Suppressor macrophage (primary cell): ENCODE measurements at regions not wholly inside any gene's neighbourhood (a gene's known extent, or its start where the extent isn't known, plus 50 kb on each side); places are given as distances from the start of the nearest gene placed in this dataset.
A peak's percentile ranks its signal among the peaks of the same experiment; 100 is the strongest.

Source experiments
- DNase-seq, 4 experiments: peaks; one replicate each; pipeline ENCODE4 v3.0.0-alpha.2; 2020 to 2022

GRCh38 chr1:223445402-223445801, 52.2 kb downstream of the CCDC185 start:
- DNase-seq, result no peak

DNA sequence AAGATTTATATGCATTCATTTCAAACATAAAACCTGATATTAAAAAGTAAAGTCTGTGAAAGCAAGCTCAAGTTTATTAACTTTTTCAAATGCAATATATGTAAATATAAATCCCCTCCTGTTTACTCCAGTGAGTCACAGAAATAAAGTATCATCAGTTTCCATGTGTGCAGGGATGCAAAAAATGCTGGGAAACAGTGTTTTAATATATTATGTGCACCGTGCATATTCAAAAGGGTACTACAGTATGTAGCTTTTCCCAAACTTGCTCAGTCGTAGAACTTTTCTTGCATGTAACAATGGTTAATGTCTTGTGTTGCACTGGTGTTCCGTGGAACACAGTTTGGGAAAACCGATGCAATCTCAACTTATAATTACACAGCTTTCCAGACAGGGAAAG, 60.7 kb downstream of the CCDC185 start:
- DNase-seq, result no peak

GRCh38 chr1:223454959-223455358, 61.7 kb downstream of the CCDC185 start:
- no peak for DNase-seq

DNA sequence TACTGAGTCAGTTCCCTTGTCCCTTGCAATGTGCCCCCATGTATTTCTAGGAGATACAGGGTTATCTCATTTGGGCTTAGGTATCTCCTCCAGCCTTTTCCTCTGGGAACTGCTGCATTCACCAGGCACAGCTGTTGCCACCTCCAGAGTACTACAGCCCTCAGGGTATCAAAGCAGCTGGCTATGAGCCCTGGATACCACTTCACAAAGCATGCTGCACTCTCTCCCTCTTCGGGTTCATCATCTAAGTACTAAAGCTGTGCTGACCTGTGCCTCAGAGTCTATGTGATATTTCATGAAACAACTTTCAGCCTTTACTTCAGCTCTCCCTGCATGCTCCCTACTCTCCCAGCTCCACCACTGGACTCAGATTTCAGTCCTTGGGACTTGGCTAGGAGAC, 62.3 kb downstream of the CCDC185 start:
- no peak for DNase-seq

- no peak for DNase-seq
Observed at GRCh38 chr1:223456747-223457146, 63.5 kb downstream of the CCDC185 start.

- no peak for DNase-seq
Observed at GRCh38 chr1:223460566-223461189, 67.5 kb downstream of the CCDC185 start.

DNA sequence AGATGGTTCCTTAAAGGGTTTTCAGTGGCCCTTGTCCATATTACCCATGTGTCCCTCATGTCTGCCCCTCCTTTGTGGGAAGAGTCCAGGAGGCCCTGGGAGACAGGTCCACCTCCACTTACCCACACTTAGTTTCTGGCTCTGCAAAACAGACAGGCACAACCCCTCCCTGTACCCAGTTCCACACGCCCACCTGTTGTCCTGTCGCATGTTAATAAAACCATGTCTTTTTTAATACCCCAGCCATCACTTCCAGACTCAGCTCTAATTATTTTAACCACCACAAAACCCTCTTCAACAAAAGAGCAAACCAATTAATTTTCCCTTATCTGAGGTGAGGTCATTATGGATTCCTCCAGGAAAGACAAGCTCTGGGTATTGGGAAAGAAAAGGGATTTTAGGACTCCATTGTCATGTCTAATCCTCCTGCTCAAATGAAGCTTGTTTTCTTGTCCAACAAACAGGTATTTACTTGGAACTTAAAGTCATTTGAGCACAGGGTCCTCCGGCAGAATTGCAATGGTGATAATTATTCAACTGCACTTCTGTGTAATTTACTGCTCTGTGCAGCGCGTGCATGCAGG, 68.9 kb downstream of the CCDC185 start:
- no peak for DNase-seq

- DNase-seq, result no peak
Observed at GRCh38 chr1:223462866-223463404, 69.7 kb downstream of the CCDC185 start.

DNA sequence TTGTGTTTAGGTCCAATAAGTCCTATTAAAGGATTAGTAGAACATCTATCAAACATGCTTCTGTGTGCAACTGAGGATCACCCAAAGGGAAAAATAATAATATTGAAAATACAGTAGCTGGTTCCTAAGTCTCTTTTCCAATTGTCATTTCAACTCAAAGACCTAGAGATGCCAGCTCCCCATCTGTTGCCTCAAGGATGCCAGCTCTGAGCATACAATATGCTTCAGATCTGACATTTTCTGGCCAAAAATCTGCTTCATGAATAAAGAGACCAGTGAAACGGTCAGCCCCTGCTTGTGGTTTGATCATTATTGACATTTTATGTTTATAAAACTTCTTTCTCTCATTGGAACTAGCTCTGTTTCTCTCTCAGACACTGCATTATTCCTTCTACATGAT, 72.9 kb downstream of the CCDC185 start:
- DNase-seq, result no peak

- no peak for DNase-seq
Observed at GRCh38 chr1:223471566-223471965, 78.4 kb downstream of the CCDC185 start.

GRCh38 chr1:223472057-223472456, 78.8 kb downstream of the CCDC185 start:
- no peak for DNase-seq

DNA sequence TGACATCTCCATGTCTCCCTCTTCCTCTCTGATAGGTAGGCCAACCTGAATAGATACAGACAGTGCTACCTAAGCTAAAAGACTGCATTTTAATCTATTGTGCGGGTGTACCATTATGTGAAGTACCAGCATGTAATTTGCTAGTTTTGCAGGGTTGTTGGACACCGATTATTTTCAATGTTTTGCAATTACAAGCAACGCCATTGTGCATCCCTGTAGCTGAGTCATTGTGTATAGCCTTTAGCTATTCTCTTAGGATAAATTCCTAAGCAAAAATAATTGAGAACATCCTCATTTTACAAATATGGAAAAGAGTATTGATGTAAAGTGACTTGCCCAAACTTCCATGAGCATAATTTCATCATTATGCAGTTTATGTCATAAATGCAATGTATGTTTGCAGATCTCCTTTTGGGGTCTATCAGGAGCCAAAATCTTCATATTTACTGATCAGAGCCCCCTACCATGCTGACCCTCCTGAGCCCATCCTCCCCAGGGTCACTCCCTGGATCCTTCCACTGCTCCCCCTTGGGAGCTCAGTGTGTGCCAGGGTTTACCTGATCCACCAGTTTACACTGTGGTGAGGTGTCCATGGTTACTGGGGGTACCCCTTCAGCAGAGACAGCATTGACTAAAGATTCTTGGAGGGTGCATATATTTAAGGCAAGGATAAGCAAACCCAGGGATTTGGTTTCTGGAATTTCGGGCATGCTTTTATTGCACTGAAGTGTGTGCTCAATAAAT, 80.6 kb downstream of the CCDC185 start:
- no peak for DNase-seq

DNA sequence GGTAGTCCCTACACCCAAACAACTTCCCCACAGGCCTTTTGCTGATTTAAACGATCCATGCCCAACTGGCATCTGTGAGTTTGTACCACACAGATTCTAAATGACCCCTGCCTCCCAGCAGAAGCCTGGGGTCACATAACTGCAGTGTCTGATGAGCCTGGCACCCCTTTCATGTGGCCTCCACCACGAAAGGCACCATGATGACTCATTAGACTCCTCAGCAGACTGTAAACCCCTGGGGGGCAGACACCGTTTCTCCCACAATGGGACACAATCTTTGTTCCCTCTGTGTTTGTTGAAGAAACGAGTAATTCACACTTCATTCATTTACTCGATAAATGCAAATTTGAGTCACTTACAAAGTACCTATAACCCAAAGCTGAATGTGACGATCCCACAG, 81.6 kb downstream of the CCDC185 start:
- no peak for DNase-seq

DNA sequence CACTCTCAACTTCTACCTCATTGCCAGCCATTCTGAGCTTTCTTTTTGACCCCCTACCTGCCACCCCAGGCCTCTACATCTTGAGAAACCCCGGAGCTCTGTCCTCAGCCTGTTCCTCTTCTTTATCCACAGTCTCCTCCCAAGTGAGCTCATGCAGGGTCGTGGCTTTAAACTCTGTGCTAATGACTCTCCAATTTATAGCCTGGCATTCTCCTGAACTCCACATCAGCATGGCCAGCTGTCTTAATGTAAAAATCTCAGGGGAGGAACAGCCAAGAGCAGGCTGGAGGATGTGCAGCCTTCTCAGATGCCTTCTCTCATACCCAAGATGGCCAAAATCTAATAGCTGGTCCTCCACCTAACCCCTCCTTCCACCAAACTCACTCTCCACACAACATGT, 84.2 kb downstream of the CCDC185 start:
- DNase-seq, result no peak

DNA sequence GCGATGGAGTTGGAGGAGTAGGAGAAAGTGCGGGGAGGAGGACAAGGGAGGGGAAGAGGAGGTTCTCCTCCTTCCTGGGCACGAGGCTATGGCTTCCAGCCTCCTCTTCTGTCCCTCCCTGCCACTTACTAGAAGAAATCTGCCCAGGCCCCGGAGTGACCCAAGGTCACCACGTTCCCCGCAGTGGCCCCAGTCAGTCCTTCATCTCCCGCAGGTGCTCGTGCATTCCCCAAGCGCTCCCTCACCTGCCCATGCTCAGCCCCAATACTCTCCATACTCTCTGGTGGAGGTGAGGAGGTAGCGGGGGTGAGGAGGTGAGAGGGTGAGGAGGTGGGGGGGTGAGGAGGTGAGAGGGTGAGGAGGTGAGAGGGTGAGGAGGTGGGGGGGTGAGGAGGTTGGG, 85.4 kb downstream of the CCDC185 start:
- DNase-seq, result no peak

GRCh38 chr1:223479261-223479660, 86.0 kb downstream of the CCDC185 start:
- no peak for DNase-seq

- no peak for DNase-seq
Observed at GRCh38 chr1:223479718-223480425, 86.7 kb downstream of the CCDC185 start.

- DNase-seq, result no peak
Observed at GRCh38 chr1:223482132-223482531, 88.9 kb downstream of the CCDC185 start.

- DNase-seq, result peak; percentile 29 to 70 (median 60)
Observed at GRCh38 chr1:223482766-223483165, 89.6 kb downstream of the CCDC185 start.

DNA sequence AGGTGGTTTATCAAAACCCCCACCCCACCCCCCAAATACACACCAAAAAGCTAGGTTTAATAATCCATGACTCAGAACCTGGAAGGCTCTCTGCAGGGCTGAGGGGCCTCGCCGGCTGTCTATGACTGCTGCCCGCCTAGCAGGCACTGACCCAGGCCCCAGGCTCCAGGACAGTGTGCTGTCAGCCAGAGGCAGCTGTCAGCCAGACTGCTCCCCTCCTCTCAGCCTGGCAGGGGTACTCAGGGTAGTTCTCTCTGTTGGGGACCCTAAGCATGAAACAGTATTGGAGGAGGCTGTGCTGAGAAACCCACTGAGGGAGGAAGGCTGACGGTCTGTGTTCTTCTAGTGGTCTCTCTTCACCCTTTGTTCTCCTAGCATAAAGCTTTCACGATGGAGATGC, 90.3 kb downstream of the CCDC185 start:
- no peak for DNase-seq

- DNase-seq, result no peak
Observed at GRCh38 chr1:223486366-223486765, 93.2 kb downstream of the CCDC185 start.

DNA sequence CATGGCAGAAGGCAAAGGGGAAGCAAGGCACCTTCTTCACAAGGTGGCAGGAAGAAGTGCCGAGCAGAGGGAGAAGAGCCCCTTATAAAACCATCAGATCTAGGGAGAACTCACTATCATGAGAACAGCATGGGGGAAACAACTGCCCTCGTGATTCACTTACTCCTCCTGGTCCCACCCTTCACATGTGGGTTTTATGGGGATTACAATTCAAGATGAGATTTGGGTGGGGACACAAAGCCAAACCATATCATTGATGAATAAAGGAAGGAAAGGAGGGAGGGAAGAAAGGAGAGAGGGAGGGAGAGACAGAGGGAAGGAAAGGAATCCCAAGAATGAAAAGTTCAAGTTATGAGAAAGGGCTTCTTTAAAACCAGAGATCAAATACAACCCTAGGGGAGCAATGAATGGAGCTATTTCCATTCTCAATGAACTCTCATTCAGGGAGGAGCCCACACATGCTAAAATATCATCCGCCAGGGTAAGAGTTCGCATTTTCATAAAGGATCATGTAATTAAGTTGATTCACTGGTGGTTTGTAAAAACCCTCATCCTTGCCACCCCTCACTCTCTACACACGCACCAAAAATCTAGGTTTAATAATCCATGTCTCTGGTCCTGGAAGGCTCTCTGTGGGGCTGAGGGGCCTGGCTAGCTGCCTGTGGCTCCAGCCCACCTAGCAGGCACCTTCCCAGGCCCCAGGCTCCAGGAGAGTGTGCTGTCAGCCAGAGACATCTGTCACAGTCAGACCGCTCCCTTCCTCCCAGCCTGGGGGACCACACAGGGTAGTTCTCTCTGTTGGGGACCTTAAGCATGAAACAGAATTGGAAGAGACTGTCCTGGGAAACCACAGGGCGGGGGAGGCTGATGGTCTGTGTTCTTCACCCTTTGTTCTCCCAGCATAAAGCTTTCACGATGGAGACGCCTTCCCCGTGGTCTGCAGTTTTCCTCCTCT, 94.0 kb downstream of the CCDC185 start:
- DNase-seq, result no peak
